ENCODE measurements at regions not wholly inside any gene's neighbourhood (a gene's known extent, or its start where the extent isn't known, plus 50 kb on each side); places are given as distances from the start of the nearest gene placed in this dataset.

DNA sequence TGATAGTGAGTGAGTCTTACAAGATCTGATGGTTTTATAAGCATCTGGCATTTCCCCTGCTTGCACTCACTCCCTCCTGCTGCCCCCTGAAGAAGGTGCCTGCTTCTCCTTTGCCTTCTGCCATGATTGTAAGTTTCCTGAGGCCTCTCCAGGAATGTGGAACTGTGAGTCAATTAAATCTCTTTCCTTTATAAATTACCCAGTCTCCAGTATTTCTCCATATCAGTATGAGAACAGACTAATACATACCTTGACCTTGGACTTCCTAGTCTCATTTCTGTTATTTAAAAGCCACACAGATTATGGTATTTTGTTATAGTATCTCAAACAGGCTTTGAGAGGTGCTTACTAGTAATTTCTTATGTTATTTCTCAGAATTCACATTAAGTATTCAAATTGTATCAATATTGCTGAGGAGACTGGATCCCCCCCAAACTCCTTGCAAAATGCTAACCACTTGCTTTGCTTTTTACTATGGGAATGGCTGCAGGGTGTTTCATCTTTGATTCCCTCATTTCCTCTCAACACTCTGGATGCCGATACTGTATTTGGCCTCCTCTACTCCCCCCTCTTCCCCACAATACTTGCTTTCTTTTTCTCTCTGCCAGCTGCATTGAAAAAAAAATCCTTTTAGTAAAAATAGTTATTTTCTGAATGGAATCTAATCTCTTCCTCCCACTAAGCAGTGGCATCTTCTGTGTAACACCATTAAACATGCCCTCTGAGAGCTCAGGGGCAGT, 96.9 kb upstream of the WLS start:
- Histone ChIP-seq H3K4me1 (ENCODE audit: control insufficient read depth, extremely low read depth, insufficient read depth, low read length) (peaks cover 5% of the 10 kb centered on the region), H4K20me1 (ENCODE audit: control insufficient read depth, extremely low read depth, insufficient read depth, low read length) (no peaks in the 10 kb centered on the region), H3K79me2 (ENCODE audit: control insufficient read depth, insufficient read depth, low read length) (no peaks in the 10 kb centered on the region), H3K9ac (ENCODE audit: control insufficient read depth, extremely low read depth, insufficient read depth, low read length) (no peak overlapping the region), H3K4me2 (ENCODE audit: control insufficient read depth, extremely low read depth, insufficient read depth, low read depth, low read length) (no peak overlapping the region), H3K9me1 (ENCODE audit: control insufficient read depth, extremely low read depth, insufficient read depth, low read length) (no peaks in the 10 kb centered on the region), H3K36me3 (ENCODE audit: control insufficient read depth in 2 of 2, extremely low read depth in 1 of 2, insufficient read depth in 2 of 2, low read length in 2 of 2) (no peaks in the 10 kb centered on the region), H3K27ac (ENCODE audit: control insufficient read depth, insufficient read depth, low read length) (no peak overlapping the region), H3K4me3 (ENCODE audit: control insufficient read depth in 2 of 3, extremely low read depth in 1 of 3, insufficient read depth in 2 of 3, low read depth in 1 of 3, low read length in 3 of 3) (no peak overlapping the region), H3K9me3 (ENCODE audit: control insufficient read depth, low read depth, low read length) (no peaks in the 10 kb centered on the region), H3K27me3 (ENCODE audit: control insufficient read depth, extremely low read depth, insufficient read depth, low read length) (no peaks in the 10 kb centered on the region), H2AFZ (ENCODE audit: control insufficient read depth, low read length) (no peak overlapping the region)
- DNase-seq (ENCODE audit: low read depth, low spot score) = no peak
- TF ChIP-seq EZH2 (IDR thresholded peaks at IDR 0.05; ENCODE audit: low read length) = no peak
- TF ChIP-seq, protein P1, sequence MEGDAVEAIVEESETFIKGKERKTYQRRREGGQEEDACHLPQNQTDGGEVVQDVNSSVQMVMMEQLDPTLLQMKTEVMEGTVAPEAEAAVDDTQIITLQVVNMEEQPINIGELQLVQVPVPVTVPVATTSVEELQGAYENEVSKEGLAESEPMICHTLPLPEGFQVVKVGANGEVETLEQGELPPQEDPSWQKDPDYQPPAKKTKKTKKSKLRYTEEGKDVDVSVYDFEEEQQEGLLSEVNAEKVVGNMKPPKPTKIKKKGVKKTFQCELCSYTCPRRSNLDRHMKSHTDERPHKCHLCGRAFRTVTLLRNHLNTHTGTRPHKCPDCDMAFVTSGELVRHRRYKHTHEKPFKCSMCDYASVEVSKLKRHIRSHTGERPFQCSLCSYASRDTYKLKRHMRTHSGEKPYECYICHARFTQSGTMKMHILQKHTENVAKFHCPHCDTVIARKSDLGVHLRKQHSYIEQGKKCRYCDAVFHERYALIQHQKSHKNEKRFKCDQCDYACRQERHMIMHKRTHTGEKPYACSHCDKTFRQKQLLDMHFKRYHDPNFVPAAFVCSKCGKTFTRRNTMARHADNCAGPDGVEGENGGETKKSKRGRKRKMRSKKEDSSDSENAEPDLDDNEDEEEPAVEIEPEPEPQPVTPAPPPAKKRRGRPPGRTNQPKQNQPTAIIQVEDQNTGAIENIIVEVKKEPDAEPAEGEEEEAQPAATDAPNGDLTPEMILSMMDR (optimal IDR thresholded peaks at IDR 0.05 in 1 of 3, IDR thresholded peaks at IDR 0.05 in 1 of 3, conservative IDR thresholded peaks at IDR 0.05 in 1 of 3; ENCODE audit: extremely low read depth in 1 of 3, insufficient read depth in 2 of 3, low read length in 3 of 3) = no peak
- dilution Hi-C loops (cut with MboI; ENCODE audit: extremely low pct_ligation_motif_present, low sequenced_read_pairs) = loop anchor here (25.0 kb wide), 1 partner anchor 192 kb away; no protein-coding TSS in a partner anchor
- FAIRE-seq = no peak

- no peak overlapping the region for H3K4me2 ChIP-seq (ENCODE audit: control insufficient read depth, extremely low read depth, insufficient read depth, low read depth, low read length)
- H3K27me3 ChIP-seq (ENCODE audit: control insufficient read depth, extremely low read depth, insufficient read depth, low read length) = no peaks in the 10 kb centered on the region
- FAIRE-seq (no peak), DNase-seq (ENCODE audit: low read depth, low spot score) (no peak)
- dilution Hi-C loops (cut with MboI; ENCODE audit: extremely low pct_ligation_motif_present, low sequenced_read_pairs) = loop anchor here (25.0 kb wide), 1 partner anchor 191 kb away; no protein-coding TSS in a partner anchor
- no peaks in the 10 kb centered on the region for H3K9me1 ChIP-seq (ENCODE audit: control insufficient read depth, extremely low read depth, insufficient read depth, low read length)
- no peak overlapping the region for H3K9ac ChIP-seq (ENCODE audit: control insufficient read depth, extremely low read depth, insufficient read depth, low read length)
- H3K36me3 ChIP-seq (ENCODE audit: control insufficient read depth in 2 of 2, extremely low read depth in 1 of 2, insufficient read depth in 2 of 2, low read length in 2 of 2) = no peaks in the 10 kb centered on the region
- no peak overlapping the region for H2AFZ ChIP-seq (ENCODE audit: control insufficient read depth, low read length)
- H4K20me1 ChIP-seq (ENCODE audit: control insufficient read depth, extremely low read depth, insufficient read depth, low read length) = no peaks in the 10 kb centered on the region
- H3K27ac ChIP-seq (ENCODE audit: control insufficient read depth, insufficient read depth, low read length) = no peak overlapping the region
- TF ChIP-seq, protein P1 (optimal IDR thresholded peaks at IDR 0.05 in 1 of 3, IDR thresholded peaks at IDR 0.05 in 1 of 3, conservative IDR thresholded peaks at IDR 0.05 in 1 of 3; ENCODE audit: extremely low read depth in 1 of 3, insufficient read depth in 2 of 3, low read length in 3 of 3) = no peak
- no peak for TF ChIP-seq EZH2 (IDR thresholded peaks at IDR 0.05; ENCODE audit: low read length)
- H3K9me3 ChIP-seq (ENCODE audit: control insufficient read depth, low read depth, low read length) = no peaks in the 10 kb centered on the region
- no peaks in the 10 kb centered on the region for H3K79me2 ChIP-seq (ENCODE audit: control insufficient read depth, insufficient read depth, low read length)
- H3K4me1 ChIP-seq (ENCODE audit: control insufficient read depth, extremely low read depth, insufficient read depth, low read length) = peaks cover 5% of the 10 kb centered on the region
- H3K4me3 ChIP-seq (ENCODE audit: control insufficient read depth in 2 of 3, extremely low read depth in 1 of 3, insufficient read depth in 2 of 3, low read depth in 1 of 3, low read length in 3 of 3) = no peak overlapping the region
These were observed 96.2 kb upstream of the WLS start for GRCh38 chr1:68328490-68328889.
